ENCODE measurements at regions not wholly inside any gene's neighbourhood (a gene's known extent, or its start where the extent isn't known, plus 50 kb on each side); places are given as distances from the start of the nearest gene placed in this dataset.

- no peak for DNase-seq (ENCODE audit: low read depth)
- Histone ChIP-seq H3K27me3 (replicated peaks; ENCODE audit: control insufficient read depth, insufficient read depth, low read length) (peaks cover 46% of the 10 kb centered on the region), H3K9me3 (ENCODE audit: control insufficient read depth, low read length) (no peaks in the 10 kb centered on the region), H3K4me1 (ENCODE audit: control insufficient read depth, insufficient read depth, low read length) (no peaks in the 10 kb centered on the region), H3K4me3 (ENCODE audit: low read length) (no peak overlapping the region), H3K9ac (ENCODE audit: low read length) (no peak overlapping the region), H3K36me3 (ENCODE audit: control insufficient read depth, insufficient read depth, low read length, severe bottlenecking) (no peaks in the 10 kb centered on the region)
These were observed 75.9 kb upstream of the FBRSL1 start for GRCh38 chr12:132413931-132414588.

GRCh38 chr12:132411457-132411856, 78.5 kb upstream of the FBRSL1 start:
- DNase-seq (ENCODE audit: low read depth) = no peak
- Histone ChIP-seq H3K9me3 (ENCODE audit: control insufficient read depth, low read length) (no peaks in the 10 kb centered on the region), H3K9ac (ENCODE audit: low read length) (no peak overlapping the region), H3K4me1 (ENCODE audit: control insufficient read depth, insufficient read depth, low read length) (no peaks in the 10 kb centered on the region), H3K27me3 (replicated peaks; ENCODE audit: control insufficient read depth, insufficient read depth, low read length) (peaks cover 35% of the 10 kb centered on the region), H3K4me3 (ENCODE audit: low read length) (no peak overlapping the region), H3K36me3 (ENCODE audit: control insufficient read depth, insufficient read depth, low read length, severe bottlenecking) (no peaks in the 10 kb centered on the region)

- no peaks in the 10 kb centered on the region for H3K36me3 ChIP-seq (ENCODE audit: control insufficient read depth, insufficient read depth, low read length, severe bottlenecking)
- no peak overlapping the region for H3K4me3 ChIP-seq (ENCODE audit: low read length)
- H3K27me3 ChIP-seq (replicated peaks; ENCODE audit: control insufficient read depth, insufficient read depth, low read length) = peaks cover 31% of the 10 kb centered on the region
- no peak overlapping the region for H3K9ac ChIP-seq (ENCODE audit: low read length)
- H3K4me1 ChIP-seq (ENCODE audit: control insufficient read depth, insufficient read depth, low read length) = no peaks in the 10 kb centered on the region
- DNase-seq (ENCODE audit: low read depth) = no peak
- no peaks in the 10 kb centered on the region for H3K9me3 ChIP-seq (ENCODE audit: control insufficient read depth, low read length)
These were observed 79.1 kb upstream of the FBRSL1 start for GRCh38 chr12:132410849-132411248.

- Histone ChIP-seq H3K4me3 (ENCODE audit: low read length) (no peak overlapping the region), H3K9ac (ENCODE audit: low read length) (no peak overlapping the region), H3K4me1 (ENCODE audit: control insufficient read depth, insufficient read depth, low read length) (no peaks in the 10 kb centered on the region), H3K9me3 (ENCODE audit: control insufficient read depth, low read length) (no peaks in the 10 kb centered on the region), H3K27me3 (replicated peaks; ENCODE audit: control insufficient read depth, insufficient read depth, low read length) (peaks cover 25% of the 10 kb centered on the region), H3K36me3 (ENCODE audit: control insufficient read depth, insufficient read depth, low read length, severe bottlenecking) (no peaks in the 10 kb centered on the region)
- no peak for DNase-seq (ENCODE audit: low read depth)
These were observed 79.7 kb upstream of the FBRSL1 start for GRCh38 chr12:132410296-132410625.

GRCh38 chr12:132409495-132410295, 80.3 kb upstream of the FBRSL1 start:
- Histone ChIP-seq H3K27me3 (replicated peaks; ENCODE audit: control insufficient read depth, insufficient read depth, low read length) (peaks cover 24% of the 10 kb centered on the region), H3K36me3 (ENCODE audit: control insufficient read depth, insufficient read depth, low read length, severe bottlenecking) (no peaks in the 10 kb centered on the region), H3K9me3 (ENCODE audit: control insufficient read depth, low read length) (no peaks in the 10 kb centered on the region), H3K4me3 (ENCODE audit: low read length) (no peak overlapping the region), H3K9ac (ENCODE audit: low read length) (no peak overlapping the region), H3K4me1 (ENCODE audit: control insufficient read depth, insufficient read depth, low read length) (no peaks in the 10 kb centered on the region)
- no peak for DNase-seq (ENCODE audit: low read depth)

GRCh38 chr12:132408626-132409494, 79.5 kb upstream of the GALNT9 start:
- H3K36me3 ChIP-seq (ENCODE audit: control insufficient read depth, insufficient read depth, low read length, severe bottlenecking) = no peaks in the 10 kb centered on the region
- H3K4me3 ChIP-seq (ENCODE audit: low read length) = no peak overlapping the region
- no peaks in the 10 kb centered on the region for H3K9me3 ChIP-seq (ENCODE audit: control insufficient read depth, low read length)
- no peaks in the 10 kb centered on the region for H3K4me1 ChIP-seq (ENCODE audit: control insufficient read depth, insufficient read depth, low read length)
- H3K9ac ChIP-seq (ENCODE audit: low read length) = no peak overlapping the region
- DNase-seq (ENCODE audit: low read depth) = no peak
- H3K27me3 ChIP-seq (replicated peaks; ENCODE audit: control insufficient read depth, insufficient read depth, low read length) = peaks cover 24% of the 10 kb centered on the region

- DNase-seq (ENCODE audit: low read depth) = no peak
- Histone ChIP-seq H3K9ac (ENCODE audit: low read length) (no peak overlapping the region), H3K36me3 (ENCODE audit: control insufficient read depth, insufficient read depth, low read length, severe bottlenecking) (no peaks in the 10 kb centered on the region), H3K27me3 (replicated peaks; ENCODE audit: control insufficient read depth, insufficient read depth, low read length) (peaks cover 24% of the 10 kb centered on the region), H3K4me1 (ENCODE audit: control insufficient read depth, insufficient read depth, low read length) (no peaks in the 10 kb centered on the region), H3K9me3 (ENCODE audit: control insufficient read depth, low read length) (no peaks in the 10 kb centered on the region), H3K4me3 (ENCODE audit: low read length) (no peak overlapping the region)
These were observed 78.6 kb upstream of the GALNT9 start for GRCh38 chr12:132407992-132408391.

- Histone ChIP-seq H3K27me3 (replicated peaks; ENCODE audit: control insufficient read depth, insufficient read depth, low read length) (peaks cover 24% of the 10 kb centered on the region), H3K9ac (ENCODE audit: low read length) (no peak overlapping the region)
- no peak for DNase-seq (ENCODE audit: low read depth)
These were observed 78.1 kb upstream of the GALNT9 start for GRCh38 chr12:132407451-132407961.

GRCh38 chr12:132406493-132407450, 77.4 kb upstream of the GALNT9 start:
- Histone ChIP-seq H3K36me3 (ENCODE audit: control insufficient read depth, insufficient read depth, low read length, severe bottlenecking) (no peaks in the 10 kb centered on the region), H3K9me3 (ENCODE audit: control insufficient read depth, low read length) (no peaks in the 10 kb centered on the region), H3K9ac (ENCODE audit: low read length) (no peak overlapping the region), H3K4me1 (ENCODE audit: control insufficient read depth, insufficient read depth, low read length) (no peaks in the 10 kb centered on the region), H3K27me3 (replicated peaks; ENCODE audit: control insufficient read depth, insufficient read depth, low read length) (peaks cover 24% of the 10 kb centered on the region), H3K4me3 (ENCODE audit: low read length) (no peak overlapping the region)
- DNase-seq (ENCODE audit: low read depth) = no peak

More at GRCh38 chr12:132407451-132407961, 78.1 kb upstream of the GALNT9 start:
- Histone ChIP-seq H3K36me3 (ENCODE audit: control insufficient read depth, insufficient read depth, low read length, severe bottlenecking) (no peaks in the 10 kb centered on the region), H3K9me3 (ENCODE audit: control insufficient read depth, low read length) (no peaks in the 10 kb centered on the region), H3K4me1 (ENCODE audit: control insufficient read depth, insufficient read depth, low read length) (no peaks in the 10 kb centered on the region), H3K4me3 (ENCODE audit: low read length) (no peak overlapping the region)

GRCh38 chr12:132405742-132406251, 76.4 kb upstream of the GALNT9 start:
- no peaks in the 10 kb centered on the region for H3K9me3 ChIP-seq (ENCODE audit: control insufficient read depth, low read length)
- no peaks in the 10 kb centered on the region for H3K4me1 ChIP-seq (ENCODE audit: control insufficient read depth, insufficient read depth, low read length)
- H3K36me3 ChIP-seq (ENCODE audit: control insufficient read depth, insufficient read depth, low read length, severe bottlenecking) = no peaks in the 10 kb centered on the region
- H3K27me3 ChIP-seq (replicated peaks; ENCODE audit: control insufficient read depth, insufficient read depth, low read length) = peaks cover 27% of the 10 kb centered on the region
- H3K9ac ChIP-seq (ENCODE audit: low read length) = no peak overlapping the region
- DNase-seq (ENCODE audit: low read depth) = no peak
- H3K4me3 ChIP-seq (ENCODE audit: low read length) = no peak overlapping the region
